ENCODE measurements at regions not wholly inside any gene's neighbourhood (a gene's known extent, or its start where the extent isn't known, plus 50 kb on each side); places are given as distances from the start of the nearest gene placed in this dataset.

DNA sequence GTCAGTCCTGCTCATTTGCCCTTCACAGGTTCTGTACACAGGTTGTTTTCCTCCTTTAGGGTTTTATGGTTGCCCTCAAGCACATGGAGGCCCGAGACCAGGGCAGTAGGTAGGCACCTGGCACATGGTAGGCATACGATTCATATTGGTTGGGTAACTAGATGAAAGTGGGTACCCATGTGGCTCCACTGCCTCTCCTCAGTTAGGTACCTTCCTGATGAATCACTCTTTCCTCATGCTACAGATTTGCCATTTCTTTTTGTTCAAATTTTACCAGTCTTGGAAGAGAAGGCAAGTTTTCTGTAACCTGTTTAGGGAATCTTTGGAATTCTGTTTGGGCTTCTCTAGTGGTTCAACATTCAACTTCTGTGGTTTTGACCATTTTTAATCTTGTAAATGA is 121.3 kb downstream of the FHIP1A start:
- CTCF ChIA-PET (ENCODE audit: low intra/inter-chr PET ratio, low total read pairs) = no interaction called here

DNA sequence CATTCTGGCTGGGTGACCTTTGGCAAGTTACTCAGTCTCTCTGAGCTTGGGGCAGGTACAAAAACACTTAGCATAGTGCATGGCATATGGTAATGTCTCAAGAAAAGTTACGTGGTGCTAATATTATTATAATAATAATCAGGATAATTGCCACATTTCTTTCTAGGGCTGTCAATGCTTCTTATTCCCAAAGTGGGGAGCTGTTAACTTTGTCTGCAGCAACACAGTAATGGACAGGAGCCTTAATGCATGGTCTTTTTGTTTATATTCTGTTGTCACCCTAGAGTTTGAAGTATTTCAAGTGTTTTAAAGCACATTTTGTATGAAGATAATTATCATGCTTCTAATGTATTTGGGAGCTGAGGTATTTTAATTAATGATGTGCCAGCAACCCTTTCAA is 121.8 kb downstream of the FHIP1A start:
- DNase-seq (ENCODE audit: low spot score) (no peak), FAIRE-seq (no peak), ATAC-seq (no peak)
- in situ Hi-C loops (cut with HindIII; ENCODE audit: extremely low pct_ligation_motif_present, low pct_unique_long_range_greater_than_20kb) = no loop called here
- no peak overlapping the region for H2AFZ ChIP-seq (ENCODE audit: low read length)
- intact Hi-C loops (cut with micrococcal nuclease; ENCODE audit: unreplicated experiment) = no loop called here
- no peaks in the 10 kb centered on the region for H3K9me3 ChIP-seq (ENCODE audit: low read length)
- H3K36me3 ChIP-seq (replicated peaks in 1 of 2; ENCODE audit: control insufficient read depth in 1 of 2, insufficient read depth in 2 of 2, low read length in 2 of 2) = no peaks in the 10 kb centered on the region
- no TSS peak for BruUV-seq (replicated peaks)
- no peak overlapping the region for H3K4me3 ChIP-seq (replicated peaks in 1 of 3; ENCODE audit: insufficient read depth in 1 of 3, low read depth in 2 of 3, low read length in 3 of 3)
- WGBS (ENCODE audit: low lambda C conversion rate) = 50% methylated on average over 1 of the region's 1 CpG
- no peaks in the 10 kb centered on the region for H3K27me3 ChIP-seq (ENCODE audit: control insufficient read depth in 1 of 2, insufficient read depth in 2 of 2, low read length in 2 of 2)
- no peaks in the 10 kb centered on the region for H4K20me1 ChIP-seq (ENCODE audit: insufficient read depth, low read length)
- H3K79me2 ChIP-seq (ENCODE audit: insufficient read depth, low read length) = no peaks in the 10 kb centered on the region
- no peaks in the 10 kb centered on the region for H3K4me1 ChIP-seq (ENCODE audit: insufficient read depth, low read length)
- H3K27ac ChIP-seq (ENCODE audit: extremely low read length, insufficient read depth, low read length) = no peak overlapping the region
- ChIA-PET POLR2A (no interaction called here), CTCF (ENCODE audit: low intra/inter-chr PET ratio, low total read pairs) (no interaction called here)
- no peak overlapping the region for H3K9ac ChIP-seq (ENCODE audit: insufficient read depth, low read depth, low read length)
- H3K4me2 ChIP-seq (ENCODE audit: low read depth, low read length) = no peak overlapping the region
- TF ChIP-seq ZNF253 (CRISPR knock-in tag; IDR thresholded peaks at IDR 0.05; ENCODE audit: borderline replicate concordance) = no peak
- no peak for TF ChIP-seq ZSCAN9 (CRISPR knock-in tag; IDR thresholded peaks at IDR 0.05; ENCODE audit: borderline replicate concordance)
- no peak for TF ChIP-seq ZNF10 (CRISPR knock-in tag; IDR thresholded peaks at IDR 0.05; ENCODE audit: borderline replicate concordance, low read depth)
- TF ChIP-seq NR3C1 (CRISPR knock-in tag; IDR thresholded peaks at IDR 0.05) = no peak
- no peak for TF ChIP-seq HDAC6 (IDR thresholded peaks at IDR 0.05; ENCODE audit: low read depth, low read length)
- no peak for TF ChIP-seq PAX8 (CRISPR knock-in tag; IDR thresholded peaks at IDR 0.05; ENCODE audit: borderline replicate concordance)
- no peak for TF ChIP-seq ZNF296 (CRISPR knock-in tag; conservative IDR thresholded peaks at IDR 0.05)
- TF ChIP-seq, protein P1, sequence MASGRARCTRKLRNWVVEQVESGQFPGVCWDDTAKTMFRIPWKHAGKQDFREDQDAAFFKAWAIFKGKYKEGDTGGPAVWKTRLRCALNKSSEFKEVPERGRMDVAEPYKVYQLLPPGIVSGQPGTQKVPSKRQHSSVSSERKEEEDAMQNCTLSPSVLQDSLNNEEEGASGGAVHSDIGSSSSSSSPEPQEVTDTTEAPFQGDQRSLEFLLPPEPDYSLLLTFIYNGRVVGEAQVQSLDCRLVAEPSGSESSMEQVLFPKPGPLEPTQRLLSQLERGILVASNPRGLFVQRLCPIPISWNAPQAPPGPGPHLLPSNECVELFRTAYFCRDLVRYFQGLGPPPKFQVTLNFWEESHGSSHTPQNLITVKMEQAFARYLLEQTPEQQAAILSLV (CRISPR knock-in tag; IDR thresholded peaks at IDR 0.05; ENCODE audit: borderline replicate concordance) = no peak
- no peak for TF ChIP-seq ZNF724P (CRISPR knock-in tag; IDR thresholded peaks at IDR 0.05; ENCODE audit: borderline replicate concordance)
- TF ChIP-seq, protein P2, sequence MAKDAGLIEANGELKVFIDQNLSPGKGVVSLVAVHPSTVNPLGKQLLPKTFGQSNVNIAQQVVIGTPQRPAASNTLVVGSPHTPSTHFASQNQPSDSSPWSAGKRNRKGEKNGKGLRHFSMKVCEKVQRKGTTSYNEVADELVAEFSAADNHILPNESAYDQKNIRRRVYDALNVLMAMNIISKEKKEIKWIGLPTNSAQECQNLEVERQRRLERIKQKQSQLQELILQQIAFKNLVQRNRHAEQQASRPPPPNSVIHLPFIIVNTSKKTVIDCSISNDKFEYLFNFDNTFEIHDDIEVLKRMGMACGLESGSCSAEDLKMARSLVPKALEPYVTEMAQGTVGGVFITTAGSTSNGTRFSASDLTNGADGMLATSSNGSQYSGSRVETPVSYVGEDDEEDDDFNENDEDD (CRISPR knock-in tag; IDR thresholded peaks at IDR 0.05; ENCODE audit: borderline replicate concordance) = no peak

More for the DNA sequence above, 121.3 kb downstream of the FHIP1A start:
- DNase-seq (ENCODE audit: low spot score) (no peak), ATAC-seq (no peak), FAIRE-seq (no peak)
- in situ Hi-C loops (cut with HindIII; ENCODE audit: extremely low pct_ligation_motif_present, low pct_unique_long_range_greater_than_20kb) (no loop called here), intact Hi-C loops (cut with micrococcal nuclease; ENCODE audit: unreplicated experiment) (no loop called here)
- 72% methylated on average over 2 of the region's 2 CpGs for WGBS (ENCODE audit: low lambda C conversion rate)
- H3K9ac ChIP-seq (ENCODE audit: insufficient read depth, low read depth, low read length) = no peak overlapping the region
- H3K27me3 ChIP-seq (ENCODE audit: control insufficient read depth in 1 of 2, insufficient read depth in 2 of 2, low read length in 2 of 2) = no peaks in the 10 kb centered on the region
- no peak overlapping the region for H3K4me2 ChIP-seq (ENCODE audit: low read depth, low read length)
- H3K27ac ChIP-seq (ENCODE audit: extremely low read length, insufficient read depth, low read length) = no peak overlapping the region
- H3K9me3 ChIP-seq (ENCODE audit: low read length) = no peaks in the 10 kb centered on the region
- no peak overlapping the region for H2AFZ ChIP-seq (ENCODE audit: low read length)
- H4K20me1 ChIP-seq (ENCODE audit: insufficient read depth, low read length) = no peaks in the 10 kb centered on the region
- H3K36me3 ChIP-seq (replicated peaks in 1 of 2; ENCODE audit: control insufficient read depth in 1 of 2, insufficient read depth in 2 of 2, low read length in 2 of 2) = no peaks in the 10 kb centered on the region
- H3K79me2 ChIP-seq (ENCODE audit: insufficient read depth, low read length) = no peaks in the 10 kb centered on the region
- POLR2A ChIA-PET = no interaction called here
- BruUV-seq (replicated peaks) = no TSS peak
- TF ChIP-seq, protein P3, sequence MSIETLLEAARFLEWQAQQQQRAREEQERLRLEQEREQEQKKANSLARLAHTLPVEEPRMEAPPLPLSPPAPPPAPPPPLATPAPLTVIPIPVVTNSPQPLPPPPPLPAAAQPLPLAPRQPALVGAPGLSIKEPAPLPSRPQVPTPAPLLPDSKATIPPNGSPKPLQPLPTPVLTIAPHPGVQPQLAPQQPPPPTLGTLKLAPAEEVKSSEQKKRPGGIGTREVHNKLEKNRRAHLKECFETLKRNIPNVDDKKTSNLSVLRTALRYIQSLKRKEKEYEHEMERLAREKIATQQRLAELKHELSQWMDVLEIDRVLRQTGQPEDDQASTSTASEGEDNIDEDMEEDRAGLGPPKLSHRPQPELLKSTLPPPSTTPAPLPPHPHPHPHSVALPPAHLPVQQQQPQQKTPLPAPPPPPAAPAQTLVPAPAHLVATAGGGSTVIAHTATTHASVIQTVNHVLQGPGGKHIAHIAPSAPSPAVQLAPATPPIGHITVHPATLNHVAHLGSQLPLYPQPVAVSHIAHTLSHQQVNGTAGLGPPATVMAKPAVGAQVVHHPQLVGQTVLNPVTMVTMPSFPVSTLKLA (IDR thresholded peaks at IDR 0.05) = peak; percentile 84
- TF ChIP-seq, protein P4, sequence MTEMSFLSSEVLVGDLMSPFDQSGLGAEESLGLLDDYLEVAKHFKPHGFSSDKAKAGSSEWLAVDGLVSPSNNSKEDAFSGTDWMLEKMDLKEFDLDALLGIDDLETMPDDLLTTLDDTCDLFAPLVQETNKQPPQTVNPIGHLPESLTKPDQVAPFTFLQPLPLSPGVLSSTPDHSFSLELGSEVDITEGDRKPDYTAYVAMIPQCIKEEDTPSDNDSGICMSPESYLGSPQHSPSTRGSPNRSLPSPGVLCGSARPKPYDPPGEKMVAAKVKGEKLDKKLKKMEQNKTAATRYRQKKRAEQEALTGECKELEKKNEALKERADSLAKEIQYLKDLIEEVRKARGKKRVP (CRISPR knock-in tag; IDR thresholded peaks at IDR 0.05) = no peak
- H3K4me3 ChIP-seq (replicated peaks in 1 of 3; ENCODE audit: insufficient read depth in 1 of 3, low read depth in 2 of 3, low read length in 3 of 3) = no peak overlapping the region
- H3K4me1 ChIP-seq (ENCODE audit: insufficient read depth, low read length) = no peaks in the 10 kb centered on the region
